Brain microvascular endothelial cell (primary cell): ENCODE measurements at regions not wholly inside any gene's neighbourhood (a gene's known extent, or its start where the extent isn't known, plus 50 kb on each side); places are given as distances from the start of the nearest gene placed in this dataset.
"Not testable (repeated sequence)": the region's sequence is repeated elsewhere in the genome, so short reads cannot be mapped to it uniquely, and the experiment has no call there.

ENCODE experiments used
- DNase-seq: peaks from one replicate; pipeline ENCODE4 v3.0.0-alpha.2; 2020
- H3K27ac ChIP-seq: fragments of 250-450 bp; sonication (Bioruptor Pico); 2 replicates; pipeline ENCODE4 v1.5.1; 2020; ENCODE audit warnings: mild to moderate bottlenecking, moderate library complexity
- H3K27me3 ChIP-seq: fragments of 250-450 bp; sonication (Bioruptor Pico); replicated peaks from 2 replicates; pipeline ENCODE4 v1.5.1; 2020; ENCODE audit warnings: mild to moderate bottlenecking
- H3K36me3 ChIP-seq: fragments of 250-450 bp; sonication (Bioruptor Pico); replicated peaks from 2 replicates; pipeline ENCODE4 v1.5.1; 2020; ENCODE audit warnings: mild to moderate bottlenecking
- H3K4me3 ChIP-seq: 2 replicates; pipeline ENCODE4 v1.5.1; 2011; ENCODE audit warnings: low read depth, mild to moderate bottlenecking, control low read depth, low read length, moderate library complexity
- CTCF ChIP-seq: IDR thresholded peaks from 2 replicates; pipeline ENCODE4 v1.5.1; 2011; ENCODE audit warnings: low read depth, mild to moderate bottlenecking, moderate library complexity, low read length, control low read depth, inconsistent platforms; ENCODE audit errors: missing control alignments
- in situ Hi-C: cut with HindIII; loops from 2 replicates; pipeline ENCODE4 v1.10.0; 2017; ENCODE audit warnings: low sequenced_read_pairs, low pct_ligation_motif_present

GRCh38 chr7:48837266-48837665, 87.1 kb upstream of the CDC14C start:
- H3K27me3 ChIP-seq, result no peaks in the 10 kb centered on the region
- in situ Hi-C loops, result no loop called here
- no peak overlapping the region for H3K4me3 ChIP-seq
- DNase-seq, result no peak
- H3K36me3 ChIP-seq, result no peaks in the 10 kb centered on the region
- TF ChIP-seq CTCF, result no peak
- H3K27ac ChIP-seq, result no peak overlapping the region

- no peaks in the 10 kb centered on the region for H3K36me3 ChIP-seq
- no peak for TF ChIP-seq CTCF
- no peak overlapping the region for H3K4me3 ChIP-seq
- in situ Hi-C loops, result no loop called here
- no peaks in the 10 kb centered on the region for H3K27me3 ChIP-seq
- H3K27ac ChIP-seq, result no peak overlapping the region
- DNase-seq, result no peak
Observed at GRCh38 chr7:48839108-48839507, 85.2 kb upstream of the CDC14C start.

- no peak for TF ChIP-seq CTCF
- no peak overlapping the region for H3K27ac ChIP-seq
- no peak overlapping the region for H3K4me3 ChIP-seq
- H3K27me3 ChIP-seq, result no peaks in the 10 kb centered on the region
- no peak for DNase-seq
- no peaks in the 10 kb centered on the region for H3K36me3 ChIP-seq
- in situ Hi-C loops, result no loop called here
Observed at GRCh38 chr7:48841739-48842138, 82.6 kb upstream of the CDC14C start.

- no peak for DNase-seq
- no peak for TF ChIP-seq CTCF
- H3K27ac ChIP-seq, result no peak overlapping the region
- no peaks in the 10 kb centered on the region for H3K36me3 ChIP-seq
- in situ Hi-C loops, result no loop called here
- H3K27me3 ChIP-seq, result no peaks in the 10 kb centered on the region
- H3K4me3 ChIP-seq, result no peak overlapping the region
Observed at GRCh38 chr7:48847917-48848316, 76.4 kb upstream of the CDC14C start.

GRCh38 chr7:48860447-48860846, 63.9 kb upstream of the CDC14C start:
- H3K36me3 ChIP-seq, H3K27me3 ChIP-seq, H3K4me3 ChIP-seq, in situ Hi-C loops, DNase-seq, H3K27ac ChIP-seq: not testable (repeated sequence)

GRCh38 chr7:48868916-48869315, 55.4 kb upstream of the CDC14C start:
- in situ Hi-C loops, result no loop called here
- Histone ChIP-seq H3K27ac (no peak overlapping the region), H3K4me3 (no peak overlapping the region), H3K27me3 (no peaks in the 10 kb centered on the region), H3K36me3 (no peaks in the 10 kb centered on the region)
- DNase-seq, result no peak
- no peak for TF ChIP-seq CTCF
